Body of pancreas (tissue), 4 donors: ENCODE measurements at regions not wholly inside any gene's neighbourhood (a gene's known extent, or its start where the extent isn't known, plus 50 kb on each side); places are given as distances from the start of the nearest gene placed in this dataset.

Source experiments
- POLR2A ChIP-seq, 3 donors: fragments of 450-650 bp; IDR thresholded peaks; one replicate each; pipeline ENCODE4 v1.6.1; 2016; ENCODE audit warnings: antibody characterized with exemption in 3 of 3, mild to moderate bottlenecking in 2 of 3
- TF ChIP-seq, protein P1 (sequence below), 7 experiments: fragments of 450-650 bp in 4 of 7; fragments of 200-600 bp in 3 of 7; sonication (generic) in 3 of 7; IDR thresholded peaks; one replicate each; pipeline ENCODE4 v1.5.1; 2016 to 2019; ENCODE audit warnings: antibody characterized with exemption in 7 of 7

- TF ChIP-seq, protein P1, sequence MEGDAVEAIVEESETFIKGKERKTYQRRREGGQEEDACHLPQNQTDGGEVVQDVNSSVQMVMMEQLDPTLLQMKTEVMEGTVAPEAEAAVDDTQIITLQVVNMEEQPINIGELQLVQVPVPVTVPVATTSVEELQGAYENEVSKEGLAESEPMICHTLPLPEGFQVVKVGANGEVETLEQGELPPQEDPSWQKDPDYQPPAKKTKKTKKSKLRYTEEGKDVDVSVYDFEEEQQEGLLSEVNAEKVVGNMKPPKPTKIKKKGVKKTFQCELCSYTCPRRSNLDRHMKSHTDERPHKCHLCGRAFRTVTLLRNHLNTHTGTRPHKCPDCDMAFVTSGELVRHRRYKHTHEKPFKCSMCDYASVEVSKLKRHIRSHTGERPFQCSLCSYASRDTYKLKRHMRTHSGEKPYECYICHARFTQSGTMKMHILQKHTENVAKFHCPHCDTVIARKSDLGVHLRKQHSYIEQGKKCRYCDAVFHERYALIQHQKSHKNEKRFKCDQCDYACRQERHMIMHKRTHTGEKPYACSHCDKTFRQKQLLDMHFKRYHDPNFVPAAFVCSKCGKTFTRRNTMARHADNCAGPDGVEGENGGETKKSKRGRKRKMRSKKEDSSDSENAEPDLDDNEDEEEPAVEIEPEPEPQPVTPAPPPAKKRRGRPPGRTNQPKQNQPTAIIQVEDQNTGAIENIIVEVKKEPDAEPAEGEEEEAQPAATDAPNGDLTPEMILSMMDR (IDR thresholded peaks at IDR 0.05) = no peak
- no peak for TF ChIP-seq POLR2A (IDR thresholded peaks at IDR 0.05)
Observed at GRCh38 chr2:5535301-5535700, 156.9 kb upstream of the SOX11 start.
